ENCODE measurements at regions not wholly inside any gene's neighbourhood (a gene's known extent, or its start where the extent isn't known, plus 50 kb on each side); places are given as distances from the start of the nearest gene placed in this dataset.

DNA sequence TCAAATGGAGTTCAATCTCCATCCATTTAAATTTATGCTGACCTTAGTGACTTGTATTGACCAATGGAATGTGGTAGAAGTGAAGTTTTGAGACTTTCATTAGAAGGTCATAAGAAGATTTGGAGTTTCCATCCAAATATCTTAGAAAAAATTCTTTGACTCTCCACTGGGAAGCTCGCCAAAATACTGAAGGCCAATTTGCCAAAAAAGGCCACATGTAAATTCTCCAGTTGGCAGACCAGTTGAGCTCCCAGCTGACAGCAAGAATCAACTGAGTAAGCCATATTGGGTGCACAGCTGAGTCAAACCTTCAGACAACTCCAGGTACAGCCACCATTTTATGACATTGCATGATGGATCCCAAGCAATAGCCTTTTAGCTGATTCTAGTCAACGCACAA, 228.3 kb upstream of the SETBP1 start:
- no peak for TF ChIP-seq POLR2A (IDR thresholded peaks at IDR 0.05)
- TF ChIP-seq, protein P1, sequence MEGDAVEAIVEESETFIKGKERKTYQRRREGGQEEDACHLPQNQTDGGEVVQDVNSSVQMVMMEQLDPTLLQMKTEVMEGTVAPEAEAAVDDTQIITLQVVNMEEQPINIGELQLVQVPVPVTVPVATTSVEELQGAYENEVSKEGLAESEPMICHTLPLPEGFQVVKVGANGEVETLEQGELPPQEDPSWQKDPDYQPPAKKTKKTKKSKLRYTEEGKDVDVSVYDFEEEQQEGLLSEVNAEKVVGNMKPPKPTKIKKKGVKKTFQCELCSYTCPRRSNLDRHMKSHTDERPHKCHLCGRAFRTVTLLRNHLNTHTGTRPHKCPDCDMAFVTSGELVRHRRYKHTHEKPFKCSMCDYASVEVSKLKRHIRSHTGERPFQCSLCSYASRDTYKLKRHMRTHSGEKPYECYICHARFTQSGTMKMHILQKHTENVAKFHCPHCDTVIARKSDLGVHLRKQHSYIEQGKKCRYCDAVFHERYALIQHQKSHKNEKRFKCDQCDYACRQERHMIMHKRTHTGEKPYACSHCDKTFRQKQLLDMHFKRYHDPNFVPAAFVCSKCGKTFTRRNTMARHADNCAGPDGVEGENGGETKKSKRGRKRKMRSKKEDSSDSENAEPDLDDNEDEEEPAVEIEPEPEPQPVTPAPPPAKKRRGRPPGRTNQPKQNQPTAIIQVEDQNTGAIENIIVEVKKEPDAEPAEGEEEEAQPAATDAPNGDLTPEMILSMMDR (IDR thresholded peaks at IDR 0.05), result no peak
